ENCODE measurements at regions not wholly inside any gene's neighbourhood (a gene's known extent, or its start where the extent isn't known, plus 50 kb on each side); places are given as distances from the start of the nearest gene placed in this dataset.
"Not testable (repeated sequence)": the region's sequence is repeated elsewhere in the genome, so short reads cannot be mapped to it uniquely, and the experiment has no call there.

- intact Hi-C loops (cut with micrococcal nuclease) = not testable (repeated sequence)
Observed at GRCh38 chr1:29797125-29797524, 560.8 kb downstream of the PTPRU start.

- intact Hi-C loops (cut with micrococcal nuclease) = not testable (repeated sequence)
Observed at GRCh38 chr1:29795965-29796364, 559.6 kb downstream of the PTPRU start.

GRCh38 chr1:29793653-29794348 is 557.5 kb downstream of the PTPRU start:
- intact Hi-C loops (cut with micrococcal nuclease) = loop anchor here (5.0 kb wide), 1 partner anchor 438 kb away; no protein-coding TSS in a partner anchor

GRCh38 chr1:29793101-29793546 is 556.8 kb downstream of the PTPRU start:
- intact Hi-C loops (cut with micrococcal nuclease) = loop anchor here (5.0 kb wide), 1 partner anchor 439 kb away; no protein-coding TSS in a partner anchor

GRCh38 chr1:29789910-29790247 is 553.6 kb downstream of the PTPRU start:
- intact Hi-C loops (cut with micrococcal nuclease) = loop anchor here (5.0 kb wide), 1 partner anchor 442 kb away; no protein-coding TSS in a partner anchor

- intact Hi-C loops (cut with micrococcal nuclease) = no loop called here
Observed at GRCh38 chr1:29789221-29789909, 553.0 kb downstream of the PTPRU start.

GRCh38 chr1:29786791-29787732 is 550.7 kb downstream of the PTPRU start:
- intact Hi-C loops (cut with micrococcal nuclease) = no loop called here

- intact Hi-C loops (cut with micrococcal nuclease) = no loop called here
Observed at GRCh38 chr1:29786195-29786594, 549.9 kb downstream of the PTPRU start.

GRCh38 chr1:29785554-29785953 is 549.2 kb downstream of the PTPRU start:
- intact Hi-C loops (cut with micrococcal nuclease) = no loop called here

GRCh38 chr1:29785137-29785527 is 548.8 kb downstream of the PTPRU start:
- intact Hi-C loops (cut with micrococcal nuclease) = no loop called here

- intact Hi-C loops (cut with micrococcal nuclease) = no loop called here
Observed at GRCh38 chr1:29784276-29785136, 548.2 kb downstream of the PTPRU start.

- intact Hi-C loops (cut with micrococcal nuclease) = no loop called here
Observed at GRCh38 chr1:29783508-29784275, 547.4 kb downstream of the PTPRU start.

GRCh38 chr1:29782846-29783507 is 546.7 kb downstream of the PTPRU start:
- intact Hi-C loops (cut with micrococcal nuclease) = no loop called here

GRCh38 chr1:29779146-29779545 is 542.8 kb downstream of the PTPRU start:
- intact Hi-C loops (cut with micrococcal nuclease) = no loop called here

GRCh38 chr1:29777522-29777921 is 541.2 kb downstream of the PTPRU start:
- intact Hi-C loops (cut with micrococcal nuclease) = no loop called here

GRCh38 chr1:29774355-29774754 is 538.0 kb downstream of the PTPRU start:
- intact Hi-C loops (cut with micrococcal nuclease) = no loop called here

- intact Hi-C loops (cut with micrococcal nuclease) = no loop called here
Observed at GRCh38 chr1:29772584-29773100, 536.3 kb downstream of the PTPRU start.

- intact Hi-C loops (cut with micrococcal nuclease) = no loop called here
Observed at GRCh38 chr1:29767769-29768425, 531.6 kb downstream of the PTPRU start.

Data from T-helper 2 cell treated with Interferon-gamma antibody and Interleukin-4, amounts not matched to agents 100 ng/mL and 5 ng/mL, for 36 hours (primary cell).